Inferior parietal cortex (tissue), 1 donor: ENCODE measurements at regions not wholly inside any gene's neighbourhood (a gene's known extent, or its start where the extent isn't known, plus 50 kb on each side); places are given as distances from the start of the nearest gene placed in this dataset.
"Not testable (repeated sequence)": the region's sequence is repeated elsewhere in the genome, so short reads cannot be mapped to it uniquely, and the experiment has no call there.

Experiments
- DNase-seq: peaks from one replicate; pipeline ENCODE4 v3.0.0-alpha.2; 2016; ENCODE audit errors: extremely low spot score

GRCh38 chr1:144516172-144516571 is 54.7 kb upstream of the NBPF15 start:
- not testable (repeated sequence) for DNase-seq

GRCh38 chr1:144516906-144517305 is 55.4 kb upstream of the NBPF15 start:
- DNase-seq, result not testable (repeated sequence)

- DNase-seq, result not testable (repeated sequence)
Measured at GRCh38 chr1:144518439-144518838, 57.0 kb upstream of the NBPF15 start.

GRCh38 chr1:144519528-144520189 is 58.2 kb upstream of the NBPF15 start:
- not testable (repeated sequence) for DNase-seq

- peak; percentile 26 for DNase-seq
Measured at GRCh38 chr1:144523661-144524407, 62.4 kb upstream of the NBPF15 start.

GRCh38 chr1:144532156-144532607 is 60.5 kb upstream of the PPIAL4F start:
- not testable (repeated sequence) for DNase-seq

GRCh38 chr1:144533480-144533879 is 59.2 kb upstream of the PPIAL4F start:
- not testable (repeated sequence) for DNase-seq

GRCh38 chr1:144534286-144534685 is 58.4 kb upstream of the PPIAL4F start:
- not testable (repeated sequence) for DNase-seq

- DNase-seq, result not testable (repeated sequence)
Measured at GRCh38 chr1:144536677-144537076, 56.0 kb upstream of the PPIAL4F start.

- not testable (repeated sequence) for DNase-seq
Measured at GRCh38 chr1:144537234-144537633, 55.5 kb upstream of the PPIAL4F start.

- DNase-seq, result not testable (repeated sequence)
Measured at GRCh38 chr1:144538736-144539135, 54.0 kb upstream of the PPIAL4F start.

GRCh38 chr1:144539191-144539960 is 53.3 kb upstream of the PPIAL4F start:
- DNase-seq, result not testable (repeated sequence)
